Vagina (tissue), 2 donors: ENCODE measurements at regions not wholly inside any gene's neighbourhood (a gene's known extent, or its start where the extent isn't known, plus 50 kb on each side); places are given as distances from the start of the nearest gene placed in this dataset.

Experiments
- CTCF ChIP-seq, 3 experiments: fragments of 450-650 bp in 2 of 3; fragments of 200-600 bp in 1 of 3; sonication (generic) in 1 of 3; IDR thresholded peaks; one replicate each; pipeline ENCODE4 v1.5.1; 2017 to 2019; ENCODE audit warnings: antibody characterized with exemption in 3 of 3, mild to moderate bottlenecking in 2 of 3, moderate library complexity in 2 of 3
- POLR2AphosphoS5 ChIP-seq, 2 donors: sonication (generic); formaldehyde crosslinking; IDR thresholded peaks; one replicate each; pipeline ENCODE4 v1.9.0; 2017; ENCODE audit warnings: antibody characterized with exemption in 2 of 2, mild to moderate bottlenecking in 2 of 2, low read depth in 1 of 2; ENCODE audit not compliant: insufficient read depth in 1 of 2

GRCh38 chr4:19940861-19941260 is 310.8 kb upstream of the SLIT2 start:
- no peak for TF ChIP-seq CTCF (IDR thresholded peaks at IDR 0.05)
- TF ChIP-seq POLR2AphosphoS5 (IDR thresholded peaks at IDR 0.05; ENCODE audit: insufficient read depth in 1 of 2, low read depth in 1 of 2): no peak
